GM12875 (cell line): ENCODE measurements at regions not wholly inside any gene's neighbourhood (a gene's known extent, or its start where the extent isn't known, plus 50 kb on each side); places are given as distances from the start of the nearest gene placed in this dataset.

Source experiments
- H3K4me3 ChIP-seq: one replicate; pipeline ENCODE4 v1.5.1; 2011; ENCODE audit warnings: low read depth, low read length, control low read depth
- CTCF ChIP-seq: IDR thresholded peaks from 2 replicates; pipeline ENCODE4 v1.5.1; 2011; ENCODE audit warnings: low read depth, mild to moderate bottlenecking, control low read depth, inconsistent platforms, low read length, moderate library complexity, borderline replicate concordance; ENCODE audit not compliant: insufficient read depth

- no peak overlapping the region for H3K4me3 ChIP-seq
- TF ChIP-seq CTCF, result no peak
Observed at GRCh38 chr5:63655043-63655442, 307.2 kb downstream of the HTR1A start.

DNA sequence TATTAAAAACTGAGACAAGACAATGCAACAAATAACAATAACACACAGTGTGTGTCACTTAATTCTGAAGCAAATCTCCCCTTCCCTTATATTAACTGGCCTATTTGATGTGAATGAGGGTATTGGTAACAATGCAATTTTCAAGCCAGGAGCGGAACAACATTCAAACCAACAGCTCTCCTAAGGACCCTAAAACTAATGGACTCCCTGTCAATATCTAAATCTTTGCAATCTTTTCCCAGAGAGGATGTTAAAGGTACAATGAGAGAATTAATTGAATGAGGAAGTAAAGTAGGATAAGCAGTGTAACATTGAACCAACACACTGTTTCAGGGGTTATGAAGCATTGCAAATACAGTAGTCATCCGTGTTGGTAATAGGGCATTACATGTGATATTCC lies 311.7 kb downstream of the HTR1A start:
- TF ChIP-seq CTCF, result no peak
- H3K4me3 ChIP-seq, result no peak overlapping the region

- TF ChIP-seq CTCF, result no peak
- H3K4me3 ChIP-seq, result no peak overlapping the region
Observed at GRCh38 chr5:63648376-63648775, 313.9 kb downstream of the HTR1A start.

DNA sequence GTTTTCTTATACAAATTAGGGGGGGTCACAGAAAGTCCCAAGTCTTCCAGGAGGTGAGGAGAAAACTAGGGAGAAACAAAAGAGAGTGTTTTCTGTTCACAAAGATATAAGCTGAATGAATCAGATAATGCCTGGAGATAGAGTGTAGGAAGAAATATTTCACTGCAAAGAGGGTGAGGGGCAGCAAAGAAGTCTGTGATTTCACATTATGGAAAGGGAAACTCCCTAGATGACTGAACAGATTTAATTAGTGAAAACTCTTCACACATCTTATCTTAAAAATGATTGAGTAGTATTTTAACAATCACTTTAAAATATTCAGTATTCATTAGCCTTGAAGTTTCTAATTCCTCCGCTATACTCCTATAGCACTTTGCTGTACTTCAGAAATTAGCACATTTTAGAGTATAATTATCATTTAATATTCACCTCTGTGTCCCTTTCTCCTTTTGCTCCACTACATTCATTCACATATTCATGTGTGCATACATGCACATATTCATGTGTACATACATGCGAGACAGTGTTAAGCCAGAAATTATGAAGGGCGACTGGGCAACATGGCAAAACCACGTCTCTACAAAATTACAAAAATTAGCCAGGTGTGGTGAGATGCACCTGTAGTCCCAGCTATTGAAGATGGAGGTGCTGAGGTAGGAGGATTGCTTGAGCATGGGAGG lies 332.2 kb downstream of the HTR1A start:
- TF ChIP-seq CTCF, result no peak

DNA sequence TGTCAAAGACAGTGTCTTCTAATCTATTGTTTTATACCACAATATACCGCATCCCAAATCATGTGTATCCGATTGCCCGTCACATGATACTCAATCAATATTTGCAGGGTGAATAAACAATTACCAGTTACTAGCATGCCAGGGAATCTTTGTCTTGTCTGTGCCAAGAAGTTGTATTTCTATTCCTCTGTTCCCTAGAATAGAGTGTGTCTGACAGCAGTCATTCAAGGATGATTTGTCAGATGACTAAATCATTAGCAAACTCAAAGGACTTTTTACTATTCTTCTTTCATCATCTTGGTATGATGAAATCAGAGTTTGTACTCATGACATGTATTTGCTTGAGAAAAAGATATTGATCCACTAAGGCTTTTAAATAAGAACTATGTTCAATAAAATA lies 348.8 kb downstream of the HTR1A start:
- no peak overlapping the region for H3K4me3 ChIP-seq
- TF ChIP-seq CTCF, result no peak

More for the DNA sequence above, 332.2 kb downstream of the HTR1A start:
- H3K4me3 ChIP-seq, result no peak overlapping the region

DNA sequence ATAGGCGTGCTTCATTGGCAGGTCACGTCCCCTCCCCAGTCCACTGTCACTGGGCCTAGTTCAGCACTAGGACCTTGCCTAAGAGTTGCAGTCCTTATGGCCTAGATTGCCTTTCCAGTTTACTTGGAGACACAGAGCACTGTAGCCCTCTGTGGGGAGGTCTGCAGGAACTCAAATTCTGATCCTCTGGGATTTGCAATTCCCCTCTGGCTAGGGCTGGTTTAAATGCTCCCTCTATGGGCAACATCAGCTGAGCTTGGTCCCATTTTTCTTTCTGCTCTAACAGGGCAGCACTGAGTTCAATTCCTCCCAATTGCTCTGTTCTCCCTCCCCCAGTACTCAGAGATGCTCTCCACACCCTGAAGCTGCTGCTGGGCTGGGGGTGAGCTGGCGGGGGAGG lies 358.2 kb downstream of the HTR1A start:
- no peak for TF ChIP-seq CTCF
- no peak overlapping the region for H3K4me3 ChIP-seq

- H3K4me3 ChIP-seq, result no peak overlapping the region
- TF ChIP-seq CTCF, result no peak
Observed at GRCh38 chr5:63602971-63603370, 359.3 kb downstream of the HTR1A start.
